Large intestine (tissue), 3 donors: ENCODE measurements at regions not wholly inside any gene's neighbourhood (a gene's known extent, or its start where the extent isn't known, plus 50 kb on each side); places are given as distances from the start of the nearest gene placed in this dataset.

ENCODE experiments used
- DNase-seq, 2 donors: peaks; one replicate each; pipeline versions ENCODE4 v3.0.0 to v3.0.0-alpha.2; 2013
- H3K27ac ChIP-seq: one replicate; pipeline ENCODE4 v1.5.1; 2013; ENCODE audit warnings: low read length
- H3K27me3 ChIP-seq: 2 replicates; pipeline ENCODE4 v1.6.1; 2013; ENCODE audit warnings: low read length; ENCODE audit not compliant: control insufficient read depth, insufficient read depth
- H3K36me3 ChIP-seq: 2 replicates; pipeline ENCODE4 v1.6.1; 2013; ENCODE audit warnings: low read length; ENCODE audit not compliant: control insufficient read depth, insufficient read depth
- H3K4me1 ChIP-seq: one replicate; pipeline ENCODE4 v1.6.1; 2013; ENCODE audit warnings: low read length; ENCODE audit not compliant: control insufficient read depth, insufficient read depth
- H3K4me3 ChIP-seq: one replicate; pipeline ENCODE4 v1.5.1; 2013; ENCODE audit warnings: low read length
- H3K9me3 ChIP-seq: one replicate; pipeline ENCODE4 v1.6.1; 2013; ENCODE audit warnings: mild to moderate bottlenecking, low read depth, low read length, moderate library complexity; ENCODE audit not compliant: control insufficient read depth
- WGBS: methylation state at CpG from one replicate; pipeline ENCODE4 v1.1.5; 2013; ENCODE audit warnings: low lambda C conversion rate; ENCODE audit not compliant: insufficient coverage; 5-methylcytosine and 5-hydroxymethylcytosine counted together

- Histone ChIP-seq H3K9me3 (no peaks in the 10 kb centered on the region), H3K4me1 (no peaks in the 10 kb centered on the region), H3K27ac (no peak overlapping the region), H3K4me3 (no peak overlapping the region), H3K36me3 (no peaks in the 10 kb centered on the region), H3K27me3 (no peaks in the 10 kb centered on the region)
- DNase-seq, result no peak
- WGBS, result 60% methylated on average over 1 of the region's 1 CpG
Measured at GRCh38 chr12:84607170-84607819, 305.3 kb downstream of the SLC6A15 start.

- Histone ChIP-seq H3K9me3 (no peaks in the 10 kb centered on the region), H3K27me3 (no peaks in the 10 kb centered on the region), H3K4me1 (no peaks in the 10 kb centered on the region), H3K4me3 (no peak overlapping the region), H3K36me3 (no peaks in the 10 kb centered on the region), H3K27ac (no peak overlapping the region)
- no peak for DNase-seq
- no CpG with 5 or more reads among the region's 2 CpGs for WGBS
Measured at GRCh38 chr12:84605983-84606382, 306.6 kb downstream of the SLC6A15 start.

GRCh38 chr12:84604551-84604950, 308.0 kb downstream of the SLC6A15 start:
- no peaks in the 10 kb centered on the region for H3K36me3 ChIP-seq
- H3K4me3 ChIP-seq, result no peak overlapping the region
- H3K27ac ChIP-seq, result no peak overlapping the region
- no peaks in the 10 kb centered on the region for H3K4me1 ChIP-seq
- no peaks in the 10 kb centered on the region for H3K9me3 ChIP-seq
- no peak for DNase-seq
- H3K27me3 ChIP-seq, result no peaks in the 10 kb centered on the region

- Histone ChIP-seq H3K36me3 (no peaks in the 10 kb centered on the region), H3K4me3 (no peak overlapping the region), H3K27me3 (no peaks in the 10 kb centered on the region), H3K27ac (no peak overlapping the region), H3K4me1 (no peaks in the 10 kb centered on the region), H3K9me3 (no peaks in the 10 kb centered on the region)
- WGBS, result 100% methylated on average over 1 of the region's 2 CpGs
- no peak for DNase-seq
Measured at GRCh38 chr12:84603484-84604248, 308.9 kb downstream of the SLC6A15 start.

- H3K36me3 ChIP-seq, result no peaks in the 10 kb centered on the region
- H3K27me3 ChIP-seq, result no peaks in the 10 kb centered on the region
- no peaks in the 10 kb centered on the region for H3K9me3 ChIP-seq
- H3K4me1 ChIP-seq, result no peaks in the 10 kb centered on the region
- no peak overlapping the region for H3K4me3 ChIP-seq
- H3K27ac ChIP-seq, result no peak overlapping the region
- 67% methylated on average over 1 of the region's 3 CpGs for WGBS
- DNase-seq, result no peak
Measured at GRCh38 chr12:84601483-84601882, 311.1 kb downstream of the SLC6A15 start.

- H3K36me3 ChIP-seq, result no peaks in the 10 kb centered on the region
- no peaks in the 10 kb centered on the region for H3K4me1 ChIP-seq
- DNase-seq, result no peak
- H3K4me3 ChIP-seq, result no peak overlapping the region
- H3K9me3 ChIP-seq, result no peaks in the 10 kb centered on the region
- 86% methylated on average over 1 of the region's 2 CpGs for WGBS
- no peaks in the 10 kb centered on the region for H3K27me3 ChIP-seq
- H3K27ac ChIP-seq, result no peak overlapping the region
Measured at GRCh38 chr12:84599539-84599938, 313.1 kb downstream of the SLC6A15 start.

GRCh38 chr12:84596266-84596665, 316.3 kb downstream of the SLC6A15 start:
- WGBS, result no CpG with 5 or more reads among the region's 2 CpGs

GRCh38 chr12:84594157-84594556, 318.4 kb downstream of the SLC6A15 start:
- H3K27ac ChIP-seq, result no peak overlapping the region
- H3K4me3 ChIP-seq, result no peak overlapping the region
- no peaks in the 10 kb centered on the region for H3K27me3 ChIP-seq
- no peak for DNase-seq
- WGBS, result 62% methylated on average over 5 of the region's 6 CpGs
- no peaks in the 10 kb centered on the region for H3K9me3 ChIP-seq
- H3K4me1 ChIP-seq, result no peaks in the 10 kb centered on the region
- H3K36me3 ChIP-seq, result no peaks in the 10 kb centered on the region

More at GRCh38 chr12:84596266-84596665, 316.3 kb downstream of the SLC6A15 start:
- no peak overlapping the region for H3K27ac ChIP-seq
- no peaks in the 10 kb centered on the region for H3K9me3 ChIP-seq
- DNase-seq, result no peak
- no peaks in the 10 kb centered on the region for H3K27me3 ChIP-seq
- H3K36me3 ChIP-seq, result no peaks in the 10 kb centered on the region
- H3K4me1 ChIP-seq, result no peaks in the 10 kb centered on the region
- H3K4me3 ChIP-seq, result no peak overlapping the region

- 100% methylated on average over 1 of the region's 5 CpGs for WGBS
- Histone ChIP-seq H3K4me1 (no peaks in the 10 kb centered on the region), H3K4me3 (no peak overlapping the region), H3K9me3 (no peaks in the 10 kb centered on the region), H3K36me3 (no peaks in the 10 kb centered on the region), H3K27ac (no peak overlapping the region), H3K27me3 (no peaks in the 10 kb centered on the region)
- no peak for DNase-seq
Measured at GRCh38 chr12:84585776-84586395, 326.7 kb downstream of the SLC6A15 start.

GRCh38 chr12:84572196-84572595, 340.4 kb downstream of the SLC6A15 start:
- no peaks in the 10 kb centered on the region for H3K36me3 ChIP-seq
- no peaks in the 10 kb centered on the region for H3K27me3 ChIP-seq
- H3K27ac ChIP-seq, result no peak overlapping the region
- DNase-seq, result no peak
- WGBS, result no CpG with 5 or more reads among the region's 3 CpGs
- H3K9me3 ChIP-seq, result no peaks in the 10 kb centered on the region
- H3K4me3 ChIP-seq, result no peak overlapping the region
- H3K4me1 ChIP-seq, result no peaks in the 10 kb centered on the region
